ENCODE measurements at regions not wholly inside any gene's neighbourhood (a gene's known extent, or its start where the extent isn't known, plus 50 kb on each side); places are given as distances from the start of the nearest gene placed in this dataset.
A peak's percentile ranks its signal among the peaks of the same experiment; 100 is the strongest.

GRCh38 chr4:138085736-138086305, 156.3 kb downstream of the SLC7A11 start:
- H3K9me3 ChIP-seq (replicated peaks; ENCODE audit: control insufficient read depth, low read depth, low read length) = no peaks in the 10 kb centered on the region
- peak overlapping the region; percentile 29 for H3K27ac ChIP-seq (ENCODE audit: low read length)
- no CpG with 5 or more reads among the region's 5 CpGs for WGBS (ENCODE audit: insufficient coverage)
- H3K27me3 ChIP-seq (ENCODE audit: control insufficient read depth, insufficient read depth, low read length) = no peaks in the 10 kb centered on the region
- no peaks in the 10 kb centered on the region for H3K36me3 ChIP-seq (ENCODE audit: control insufficient read depth, insufficient read depth, low read length)
- no peak overlapping the region for H3K4me3 ChIP-seq (ENCODE audit: low read length)
- H3K4me1 ChIP-seq (ENCODE audit: control insufficient read depth, insufficient read depth, low read length) = peaks cover 13% of the 10 kb centered on the region
- peak; percentile 82 for DNase-seq

- 20% methylated on average over 1 of the region's 4 CpGs for WGBS (ENCODE audit: insufficient coverage)
Observed at GRCh38 chr4:138078751-138079520, 163.2 kb downstream of the SLC7A11 start.

GRCh38 chr4:138078253-138078652, 163.9 kb downstream of the SLC7A11 start:
- Histone ChIP-seq H3K27ac (ENCODE audit: low read length) (no peak overlapping the region), H3K4me1 (ENCODE audit: control insufficient read depth, insufficient read depth, low read length) (peaks cover 4% of the 10 kb centered on the region), H3K27me3 (ENCODE audit: control insufficient read depth, insufficient read depth, low read length) (no peaks in the 10 kb centered on the region), H3K4me3 (ENCODE audit: low read length) (no peak overlapping the region), H3K9me3 (replicated peaks; ENCODE audit: control insufficient read depth, low read depth, low read length) (no peaks in the 10 kb centered on the region), H3K36me3 (ENCODE audit: control insufficient read depth, insufficient read depth, low read length) (no peaks in the 10 kb centered on the region)
- no CpG with 5 or more reads among the region's 2 CpGs for WGBS (ENCODE audit: insufficient coverage)
- DNase-seq = peak; percentile 16

More at GRCh38 chr4:138078751-138079520, 163.2 kb downstream of the SLC7A11 start:
- peaks cover 4% of the 10 kb centered on the region for H3K4me1 ChIP-seq (ENCODE audit: control insufficient read depth, insufficient read depth, low read length)
- H3K27me3 ChIP-seq (ENCODE audit: control insufficient read depth, insufficient read depth, low read length) = no peaks in the 10 kb centered on the region
- DNase-seq = peak; percentile 61
- H3K9me3 ChIP-seq (replicated peaks; ENCODE audit: control insufficient read depth, low read depth, low read length) = no peaks in the 10 kb centered on the region
- no peak overlapping the region for H3K4me3 ChIP-seq (ENCODE audit: low read length)
- no peaks in the 10 kb centered on the region for H3K36me3 ChIP-seq (ENCODE audit: control insufficient read depth, insufficient read depth, low read length)
- peak overlapping the region; percentile 31 for H3K27ac ChIP-seq (ENCODE audit: low read length)

- no peak for DNase-seq
- no CpG with 5 or more reads among the region's 1 CpG for WGBS (ENCODE audit: insufficient coverage)
- H3K4me3 ChIP-seq (ENCODE audit: low read length) = no peak overlapping the region
- H3K4me1 ChIP-seq (ENCODE audit: control insufficient read depth, insufficient read depth, low read length) = peaks cover 4% of the 10 kb centered on the region
- H3K27me3 ChIP-seq (ENCODE audit: control insufficient read depth, insufficient read depth, low read length) = no peaks in the 10 kb centered on the region
- no peaks in the 10 kb centered on the region for H3K36me3 ChIP-seq (ENCODE audit: control insufficient read depth, insufficient read depth, low read length)
- H3K9me3 ChIP-seq (replicated peaks; ENCODE audit: control insufficient read depth, low read depth, low read length) = no peaks in the 10 kb centered on the region
- no peak overlapping the region for H3K27ac ChIP-seq (ENCODE audit: low read length)
Observed at GRCh38 chr4:138076561-138076960, 165.6 kb downstream of the SLC7A11 start.

GRCh38 chr4:138070816-138071215, 171.3 kb downstream of the SLC7A11 start:
- no CpG with 5 or more reads among the region's 2 CpGs for WGBS (ENCODE audit: insufficient coverage)

GRCh38 chr4:138063581-138063980, 178.6 kb downstream of the SLC7A11 start:
- Histone ChIP-seq H3K27ac (ENCODE audit: low read length) (no peak overlapping the region), H3K27me3 (ENCODE audit: control insufficient read depth, insufficient read depth, low read length) (no peaks in the 10 kb centered on the region), H3K4me3 (ENCODE audit: low read length) (no peak overlapping the region), H3K36me3 (ENCODE audit: control insufficient read depth, insufficient read depth, low read length) (no peaks in the 10 kb centered on the region), H3K9me3 (replicated peaks; ENCODE audit: control insufficient read depth, low read depth, low read length) (no peaks in the 10 kb centered on the region), H3K4me1 (ENCODE audit: control insufficient read depth, insufficient read depth, low read length) (no peaks in the 10 kb centered on the region)
- DNase-seq = no peak
- WGBS (ENCODE audit: insufficient coverage) = 92% methylated on average over 3 of the region's 3 CpGs

More at GRCh38 chr4:138070816-138071215, 171.3 kb downstream of the SLC7A11 start:
- H3K36me3 ChIP-seq (ENCODE audit: control insufficient read depth, insufficient read depth, low read length) = no peaks in the 10 kb centered on the region
- H3K9me3 ChIP-seq (replicated peaks; ENCODE audit: control insufficient read depth, low read depth, low read length) = no peaks in the 10 kb centered on the region
- H3K27me3 ChIP-seq (ENCODE audit: control insufficient read depth, insufficient read depth, low read length) = no peaks in the 10 kb centered on the region
- no peak overlapping the region for H3K4me3 ChIP-seq (ENCODE audit: low read length)
- no peaks in the 10 kb centered on the region for H3K4me1 ChIP-seq (ENCODE audit: control insufficient read depth, insufficient read depth, low read length)
- DNase-seq = no peak
- no peak overlapping the region for H3K27ac ChIP-seq (ENCODE audit: low read length)

GRCh38 chr4:138062929-138063328, 179.2 kb downstream of the SLC7A11 start:
- no peak for DNase-seq
- H3K36me3 ChIP-seq (ENCODE audit: control insufficient read depth, insufficient read depth, low read length) = no peaks in the 10 kb centered on the region
- no peak overlapping the region for H3K27ac ChIP-seq (ENCODE audit: low read length)
- no peaks in the 10 kb centered on the region for H3K9me3 ChIP-seq (replicated peaks; ENCODE audit: control insufficient read depth, low read depth, low read length)
- H3K4me3 ChIP-seq (ENCODE audit: low read length) = no peak overlapping the region
- no peaks in the 10 kb centered on the region for H3K4me1 ChIP-seq (ENCODE audit: control insufficient read depth, insufficient read depth, low read length)
- WGBS (ENCODE audit: insufficient coverage) = 100% methylated on average over 1 of the region's 2 CpGs
- no peaks in the 10 kb centered on the region for H3K27me3 ChIP-seq (ENCODE audit: control insufficient read depth, insufficient read depth, low read length)

GRCh38 chr4:138056541-138056940, 185.6 kb downstream of the SLC7A11 start:
- Histone ChIP-seq H3K27ac (ENCODE audit: low read length) (no peak overlapping the region), H3K9me3 (replicated peaks; ENCODE audit: control insufficient read depth, low read depth, low read length) (peaks cover 3% of the 10 kb centered on the region), H3K27me3 (ENCODE audit: control insufficient read depth, insufficient read depth, low read length) (no peaks in the 10 kb centered on the region), H3K36me3 (ENCODE audit: control insufficient read depth, insufficient read depth, low read length) (no peaks in the 10 kb centered on the region), H3K4me3 (ENCODE audit: low read length) (no peak overlapping the region), H3K4me1 (ENCODE audit: control insufficient read depth, insufficient read depth, low read length) (no peaks in the 10 kb centered on the region)
- no peak for DNase-seq
- 100% methylated on average over 1 of the region's 2 CpGs for WGBS (ENCODE audit: insufficient coverage)

- H3K27me3 ChIP-seq (ENCODE audit: control insufficient read depth, insufficient read depth, low read length) = no peaks in the 10 kb centered on the region
- no peak for DNase-seq
- no CpG with 5 or more reads among the region's 2 CpGs for WGBS (ENCODE audit: insufficient coverage)
Observed at GRCh38 chr4:138055890-138056289, 186.3 kb downstream of the SLC7A11 start.

GRCh38 chr4:138053641-138054301, 188.4 kb downstream of the SLC7A11 start:
- no peak overlapping the region for H3K27ac ChIP-seq (ENCODE audit: low read length)
- DNase-seq = peak; percentile 58
- WGBS (ENCODE audit: insufficient coverage) = no CpG with 5 or more reads among the region's 5 CpGs
- H3K4me1 ChIP-seq (ENCODE audit: control insufficient read depth, insufficient read depth, low read length) = no peaks in the 10 kb centered on the region
- peaks cover 3% of the 10 kb centered on the region for H3K9me3 ChIP-seq (replicated peaks; ENCODE audit: control insufficient read depth, low read depth, low read length)
- H3K4me3 ChIP-seq (ENCODE audit: low read length) = no peak overlapping the region
- no peaks in the 10 kb centered on the region for H3K27me3 ChIP-seq (ENCODE audit: control insufficient read depth, insufficient read depth, low read length)
- H3K36me3 ChIP-seq (ENCODE audit: control insufficient read depth, insufficient read depth, low read length) = no peaks in the 10 kb centered on the region

More at GRCh38 chr4:138055890-138056289, 186.3 kb downstream of the SLC7A11 start:
- Histone ChIP-seq H3K4me1 (ENCODE audit: control insufficient read depth, insufficient read depth, low read length) (no peaks in the 10 kb centered on the region), H3K36me3 (ENCODE audit: control insufficient read depth, insufficient read depth, low read length) (no peaks in the 10 kb centered on the region), H3K4me3 (ENCODE audit: low read length) (no peak overlapping the region), H3K27ac (ENCODE audit: low read length) (no peak overlapping the region), H3K9me3 (replicated peaks; ENCODE audit: control insufficient read depth, low read depth, low read length) (peaks cover 3% of the 10 kb centered on the region)
